Fibroblast of skin of right biceps (primary cell): ENCODE measurements at regions not wholly inside any gene's neighbourhood (a gene's known extent, or its start where the extent isn't known, plus 50 kb on each side); places are given as distances from the start of the nearest gene placed in this dataset.
A peak's percentile ranks its signal among the peaks of the same experiment; 100 is the strongest.

Experiments used
- DNase-seq: peaks from one replicate; pipeline ENCODE4 v3.0.0-alpha.2; 2013

DNA sequence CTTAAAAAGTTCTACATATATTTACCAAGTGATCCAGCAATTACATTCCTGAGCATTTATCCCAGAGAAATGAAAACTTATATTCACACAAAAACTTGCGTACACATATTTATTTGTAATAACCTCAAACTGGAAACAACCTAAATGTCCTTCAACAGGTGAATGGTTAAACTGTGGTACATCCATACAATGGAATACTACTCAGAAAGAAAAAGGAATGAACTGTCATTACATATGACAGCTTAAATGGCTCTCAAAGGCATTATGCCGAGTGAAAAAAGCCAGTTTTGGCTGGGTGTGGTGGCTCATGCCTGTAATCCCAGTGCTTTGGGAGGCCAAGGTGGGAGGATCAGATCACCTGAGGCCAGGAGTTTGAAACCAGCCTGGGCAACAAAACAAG lies 79.1 kb upstream of the DYNC1I2 start:
- no peak for DNase-seq

GRCh38 chr2:171610824-171611223 lies 76.4 kb upstream of the DYNC1I2 start:
- DNase-seq = no peak

DNA sequence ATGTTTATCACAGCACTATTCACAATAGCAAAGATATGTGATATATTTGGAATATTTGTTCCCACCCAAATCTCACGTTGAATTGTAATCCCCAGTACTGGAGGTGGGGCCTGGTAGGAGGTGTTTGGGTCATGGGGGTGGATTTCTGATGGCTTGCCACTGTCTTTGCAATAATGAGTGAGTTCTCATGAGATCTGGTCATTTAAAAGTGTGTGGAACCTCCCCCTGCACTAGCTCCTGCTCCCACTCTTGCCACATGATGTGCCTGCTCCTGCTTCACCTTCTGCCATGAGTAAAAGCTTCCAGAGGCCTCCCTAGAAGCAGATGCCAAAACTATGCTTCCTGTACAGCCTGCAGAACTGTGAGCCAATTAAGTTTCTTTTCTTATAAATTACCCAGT lies 72.2 kb upstream of the DYNC1I2 start:
- peak; percentile 11 for DNase-seq

- DNase-seq = no peak
Observed at GRCh38 chr2:171617981-171618380, 69.3 kb upstream of the DYNC1I2 start.

DNA sequence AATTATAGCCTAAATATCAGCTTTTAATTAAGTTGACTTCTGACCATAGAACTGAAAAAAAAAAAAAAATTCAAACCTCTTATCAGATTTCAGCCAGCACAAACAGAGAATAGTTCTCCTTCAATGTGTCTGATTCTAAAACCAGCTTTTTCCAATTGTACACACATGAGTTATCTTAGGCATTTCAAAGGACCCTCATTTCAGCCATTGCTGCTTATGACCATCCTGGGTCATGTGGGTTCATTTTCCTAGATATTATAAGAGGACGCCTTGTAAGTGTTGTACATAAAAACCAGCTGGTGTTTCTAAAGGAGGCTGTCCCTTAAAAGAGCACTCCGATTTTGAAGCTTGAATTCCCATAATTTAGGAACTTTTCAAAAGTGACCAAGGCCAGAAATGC lies 62.3 kb upstream of the DYNC1I2 start:
- no peak for DNase-seq

- no peak for DNase-seq
Observed at GRCh38 chr2:171626949-171627348, 60.3 kb upstream of the DYNC1I2 start.

DNA sequence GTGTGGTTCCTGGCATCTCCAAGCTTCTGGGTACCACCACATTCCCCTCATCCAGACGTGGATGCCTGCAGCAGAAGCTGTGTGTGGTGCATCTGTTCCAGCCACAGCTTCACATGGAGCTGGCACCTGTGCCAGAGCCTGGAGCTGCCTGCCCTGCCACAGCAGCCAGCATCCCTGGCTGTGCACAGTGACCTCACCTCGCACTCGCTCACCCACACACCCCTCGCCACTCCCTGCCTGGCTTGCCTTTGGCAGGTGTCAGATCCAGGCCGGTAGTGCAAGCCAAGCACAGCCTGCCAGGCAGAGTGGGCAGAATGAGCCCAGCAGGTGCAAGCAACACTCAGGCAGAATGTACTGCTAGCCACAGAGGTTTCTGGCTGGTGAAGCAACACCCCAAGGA lies 59.9 kb upstream of the DYNC1I2 start:
- DNase-seq = no peak

- no peak for DNase-seq
Observed at GRCh38 chr2:171629113-171629512, 58.2 kb upstream of the DYNC1I2 start.

GRCh38 chr2:171630089-171630770 lies 57.0 kb upstream of the DYNC1I2 start:
- DNase-seq = no peak

GRCh38 chr2:171630812-171631626 lies 56.2 kb upstream of the DYNC1I2 start:
- no peak for DNase-seq
